Panc1 (cell line): ENCODE measurements at regions not wholly inside any gene's neighbourhood (a gene's known extent, or its start where the extent isn't known, plus 50 kb on each side); places are given as distances from the start of the nearest gene placed in this dataset.

ENCODE experiments used
- ATAC-seq: fragments of 200-7000 bp; cut with Tn5 transposase; 2 replicates; pipeline ENCODE4 v1.9.1; 2020; ENCODE audit warnings: mild to moderate bottlenecking, moderate library complexity
- BruUV-seq: library from RNA; stranded (reverse); fragments of 400-500 nt; replicated peaks from 2 replicates; lab custom pipeline; 2021; lab: Mats Ljungman, UMichigan
- CTCF ChIA-PET: fragments of 300-600 bp; sonication (Branson Sonifier 250); formaldehyde crosslinking; loops from one replicate; lab custom pipeline; 2022; ENCODE audit warnings: antibody characterized with exemption; lab: Charles Lee
- POLR2A ChIA-PET: fragments of 300-600 bp; sonication (Branson Sonifier 250); formaldehyde crosslinking; loops from one replicate; lab custom pipeline; 2022; ENCODE audit warnings: antibody characterized with exemption; lab: Charles Lee
- DNase-seq: peaks from one replicate; pipeline ENCODE4 v3.0.0-alpha.2; 2010; ENCODE audit warnings: low read depth, low spot score
- H3K27ac ChIP-seq: 2 replicates; pipeline ENCODE4 v1.5.1; 2011; ENCODE audit warnings: mild to moderate bottlenecking, low read length, inconsistent platforms
- H3K27me3 ChIP-seq: fragments of 200-500 bp; sonication (Bioruptor generic); 2 replicates; pipeline ENCODE4 v1.6.0; 2014; ENCODE audit warnings: low read length, inconsistent platforms; ENCODE audit not compliant: control insufficient read depth, insufficient read depth
- H3K36me3 ChIP-seq: fragments of 200-500 bp; sonication (Bioruptor generic); 2 replicates; pipeline ENCODE4 v1.5.1; 2014; ENCODE audit warnings: inconsistent platforms, mild to moderate bottlenecking, low read length, moderate library complexity; ENCODE audit not compliant: control insufficient read depth, insufficient read depth
- H3K4me1 ChIP-seq: 2 replicates; pipeline ENCODE4 v1.5.1; 2011; ENCODE audit warnings: inconsistent platforms, mild to moderate bottlenecking, low read length, moderate library complexity; ENCODE audit not compliant: control insufficient read depth, insufficient read depth
- H3K4me3 ChIP-seq, 2 experiments: 2 replicates each; pipeline ENCODE4 v1.5.1; 2011 to 2012; ENCODE audit warnings: low read depth in 2 of 2, low read length in 2 of 2, mild to moderate bottlenecking in 2 of 2, inconsistent platforms in 1 of 2, moderate library complexity in 1 of 2
- H3K9me3 ChIP-seq: fragments of 200-500 bp; sonication (Bioruptor generic); 2 replicates; pipeline ENCODE4 v1.5.1; 2014; ENCODE audit warnings: low read depth, mild to moderate bottlenecking, inconsistent platforms, low read length, moderate library complexity; ENCODE audit not compliant: control insufficient read depth, insufficient read depth
- CTCF ChIP-seq: fragments of 450-650 bp; IDR thresholded peaks from 2 replicates; pipeline ENCODE4 v1.5.1; 2017; ENCODE audit warnings: mild to moderate bottlenecking
- POLR2AphosphoS5 ChIP-seq: IDR thresholded peaks from 2 replicates; pipeline ENCODE4 v1.6.1; 2012; ENCODE audit warnings: mild to moderate bottlenecking, low read depth, low read length, moderate library complexity
- REST ChIP-seq, 2 experiments: IDR thresholded peaks; 2 replicates each; pipeline ENCODE4 v1.6.1; 2011 to 2012; ENCODE audit warnings: low read depth in 2 of 2, control low read depth in 1 of 2, low read length in 1 of 2, mild to moderate bottlenecking in 1 of 2, moderate library complexity in 1 of 2; ENCODE audit not compliant: insufficient read depth in 1 of 2
- SIN3A ChIP-seq: IDR thresholded peaks from 2 replicates; pipeline ENCODE4 v1.6.1; 2012; ENCODE audit warnings: low read depth, mild to moderate bottlenecking, low read length, moderate library complexity, borderline replicate concordance; ENCODE audit not compliant: insufficient read depth
- TCF7L2 ChIP-seq: IDR thresholded peaks from 2 replicates; pipeline ENCODE4 v1.6.1; 2011; ENCODE audit warnings: mild to moderate bottlenecking, low read depth, low read length, inconsistent platforms
- in situ Hi-C: cut with HindIII; loops from 2 replicates; pipeline ENCODE4 v1.10.0; 2016; ENCODE audit warnings: low sequenced_read_pairs, low pct_unique_long_range_greater_than_20kb
- intact Hi-C: fragments of 100-400 bp; cut with micrococcal nuclease; formaldehyde crosslinking; loops from one replicate; pipeline ENCODE4 v1.10.0; 2022; ENCODE audit not compliant: unreplicated experiment

GRCh38 chr6:19781269-19781668 lies 55.9 kb upstream of the ID4 start:
- Histone ChIP-seq H3K27me3 (no peaks in the 10 kb centered on the region), H3K4me3 (no peak overlapping the region), H3K36me3 (no peaks in the 10 kb centered on the region), H3K27ac (no peak overlapping the region), H3K9me3 (no peaks in the 10 kb centered on the region), H3K4me1 (no peaks in the 10 kb centered on the region)
- in situ Hi-C loops = no loop called here
- POLR2A ChIA-PET = no interaction called here
- intact Hi-C loops = no loop called here
- CTCF ChIA-PET = interaction anchor here (0.5 kb wide), 1 partner anchor 27 kb away, joined by 4 read pairs; no protein-coding TSS in a partner anchor
- BruUV-seq = no TSS peak
- DNase-seq = no peak
- ATAC-seq = no peak
- no peak for TF ChIP-seq TCF7L2
- TF ChIP-seq SIN3A = no peak
- no peak for TF ChIP-seq POLR2AphosphoS5
- TF ChIP-seq REST (IDR thresholded peaks at IDR 0.05; ENCODE audit: insufficient read depth in 1 of 2, low read depth in 2 of 2, low read length in 1 of 2) = no peak
- TF ChIP-seq CTCF = no peak

GRCh38 chr6:19782588-19782987 lies 54.6 kb upstream of the ID4 start:
- POLR2A ChIA-PET = no interaction called here

More at GRCh38 chr6:19782588-19782987, 54.6 kb upstream of the ID4 start:
- H3K27me3 ChIP-seq = no peaks in the 10 kb centered on the region
- H3K27ac ChIP-seq = no peak overlapping the region
- H3K4me3 ChIP-seq = no peak overlapping the region
- TF ChIP-seq SIN3A (no peak), CTCF (no peak), TCF7L2 (no peak), REST (IDR thresholded peaks at IDR 0.05; ENCODE audit: insufficient read depth in 1 of 2, low read depth in 2 of 2, low read length in 1 of 2) (no peak), POLR2AphosphoS5 (no peak)
- in situ Hi-C loops (no loop called here), intact Hi-C loops (no loop called here)
- no peaks in the 10 kb centered on the region for H3K36me3 ChIP-seq
- BruUV-seq = no TSS peak
- no peak for DNase-seq
- H3K4me1 ChIP-seq = no peaks in the 10 kb centered on the region
- no peak for ATAC-seq
- CTCF ChIA-PET = no interaction called here
- H3K9me3 ChIP-seq = no peaks in the 10 kb centered on the region
